ENCODE measurements at regions not wholly inside any gene's neighbourhood (a gene's known extent, or its start where the extent isn't known, plus 50 kb on each side); places are given as distances from the start of the nearest gene placed in this dataset.

DNA sequence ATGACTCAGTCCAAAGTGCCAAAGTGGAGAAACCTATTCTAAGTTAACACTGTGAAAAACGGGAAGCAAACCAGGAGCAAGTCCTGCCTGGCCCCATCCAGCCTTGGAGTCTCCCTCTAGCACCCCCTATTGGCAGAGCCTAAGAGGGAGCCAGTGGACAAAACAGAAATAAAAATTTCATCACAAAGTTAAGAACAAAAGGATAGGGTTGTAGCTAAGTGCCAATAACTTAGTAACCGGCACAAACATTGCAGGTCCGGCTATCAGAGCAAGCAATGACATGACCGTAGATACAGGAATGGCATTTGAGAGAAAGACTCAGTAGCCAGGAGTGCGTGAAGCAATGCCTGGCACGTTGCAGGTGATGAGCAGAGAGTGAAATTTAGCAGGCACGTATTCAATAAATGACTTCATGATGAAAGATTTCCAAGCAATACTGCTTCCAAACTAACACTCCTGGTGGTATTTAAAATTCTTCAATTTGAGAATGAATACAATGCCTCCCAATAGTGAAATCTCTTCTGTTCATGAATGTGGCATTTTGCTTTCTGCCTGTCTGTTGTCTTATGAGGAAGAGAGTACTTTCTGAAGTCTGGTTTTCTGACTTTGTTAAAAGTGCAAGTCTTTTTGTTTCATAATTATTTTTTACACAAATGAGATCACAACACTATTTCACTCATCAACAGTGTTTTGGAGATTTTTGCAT is 391.0 kb downstream of the OMA1 start:
- no peak overlapping the region for H3K27ac Mint-ChIP-seq
- H3K4me3 Mint-ChIP-seq, result no peak overlapping the region
- H3K9me3 Mint-ChIP-seq, result no peaks in the 10 kb centered on the region
- no peaks in the 10 kb centered on the region for H3K36me3 Mint-ChIP-seq (ENCODE audit: low read depth)
- no peak for DNase-seq
- no peaks in the 10 kb centered on the region for H3K4me1 Mint-ChIP-seq
- H3K27me3 Mint-ChIP-seq, result no peaks in the 10 kb centered on the region
- no peak for ATAC-seq

- H3K9me3 Mint-ChIP-seq, result no peaks in the 10 kb centered on the region
- H3K27me3 Mint-ChIP-seq, result no peaks in the 10 kb centered on the region
- ATAC-seq, result no peak
- no peaks in the 10 kb centered on the region for H3K36me3 Mint-ChIP-seq (ENCODE audit: low read depth)
- no peaks in the 10 kb centered on the region for H3K4me1 Mint-ChIP-seq
- no peak for DNase-seq
- H3K27ac Mint-ChIP-seq, result no peak overlapping the region
- no peak overlapping the region for H3K4me3 Mint-ChIP-seq
Observed at GRCh38 chr1:58154256-58154655, 392.3 kb downstream of the OMA1 start.

- Mint-ChIP-seq H3K4me3 (no peak overlapping the region), H3K27ac (no peak overlapping the region), H3K36me3 (ENCODE audit: low read depth) (no peaks in the 10 kb centered on the region), H3K27me3 (peaks cover 4% of the 10 kb centered on the region), H3K9me3 (peaks cover 5% of the 10 kb centered on the region), H3K4me1 (no peaks in the 10 kb centered on the region)
- no peak for DNase-seq
- no peak for ATAC-seq
Observed at GRCh38 chr1:58152697-58153096, 393.8 kb downstream of the OMA1 start.

- no peak for ATAC-seq
- DNase-seq, result no peak
- Mint-ChIP-seq H3K4me3 (no peak overlapping the region), H3K9me3 (peaks cover 5% of the 10 kb centered on the region), H3K27me3 (peaks cover 4% of the 10 kb centered on the region), H3K36me3 (ENCODE audit: low read depth) (no peaks in the 10 kb centered on the region), H3K4me1 (no peaks in the 10 kb centered on the region), H3K27ac (no peak overlapping the region)
Observed at GRCh38 chr1:58149271-58149812, 397.2 kb downstream of the OMA1 start.

DNA sequence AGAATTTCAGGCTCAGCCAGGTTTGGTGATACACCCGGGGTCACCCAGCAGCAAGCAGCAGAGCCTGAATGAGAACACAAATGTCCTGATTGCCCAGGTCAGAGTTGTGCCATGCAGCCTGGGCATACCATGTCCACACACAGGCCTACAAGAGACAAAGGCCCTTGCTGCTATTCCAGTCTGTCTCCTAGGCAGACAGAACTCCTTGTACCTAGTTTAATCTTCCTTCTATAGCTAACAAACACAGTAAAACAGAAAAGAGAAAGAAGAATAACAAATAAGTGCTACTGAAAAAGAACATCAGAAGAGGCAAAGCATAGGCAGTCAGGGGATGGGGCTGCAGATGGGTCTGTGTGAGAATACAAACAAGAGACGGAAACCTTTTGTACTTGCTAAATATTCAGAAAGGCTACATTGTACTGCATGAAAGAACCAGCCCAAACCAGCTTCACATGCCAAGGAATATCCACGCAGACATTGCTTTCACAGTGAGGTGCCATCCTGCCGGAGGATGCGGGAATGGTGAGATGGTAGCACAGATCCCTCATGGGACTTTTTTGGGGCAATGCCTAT is 401.7 kb downstream of the OMA1 start:
- H3K36me3 Mint-ChIP-seq (ENCODE audit: low read depth), result no peaks in the 10 kb centered on the region
- peaks cover 4% of the 10 kb centered on the region for H3K27me3 Mint-ChIP-seq
- H3K4me1 Mint-ChIP-seq, result no peaks in the 10 kb centered on the region
- no peak overlapping the region for H3K27ac Mint-ChIP-seq
- no peak overlapping the region for H3K4me3 Mint-ChIP-seq
- H3K9me3 Mint-ChIP-seq, result peaks cover 5% of the 10 kb centered on the region
- no peak for DNase-seq
- ATAC-seq, result no peak

GRCh38 chr1:58143972-58144697 is 402.4 kb downstream of the OMA1 start:
- ATAC-seq (no peak), DNase-seq (no peak)
- H3K4me3 Mint-ChIP-seq, result no peak overlapping the region
- H3K9me3 Mint-ChIP-seq, result peaks cover 5% of the 10 kb centered on the region
- no peak overlapping the region for H3K27ac Mint-ChIP-seq
- no peaks in the 10 kb centered on the region for H3K36me3 Mint-ChIP-seq (ENCODE audit: low read depth)
- H3K27me3 Mint-ChIP-seq, result peaks cover 4% of the 10 kb centered on the region
- H3K4me1 Mint-ChIP-seq, result no peaks in the 10 kb centered on the region

DNA sequence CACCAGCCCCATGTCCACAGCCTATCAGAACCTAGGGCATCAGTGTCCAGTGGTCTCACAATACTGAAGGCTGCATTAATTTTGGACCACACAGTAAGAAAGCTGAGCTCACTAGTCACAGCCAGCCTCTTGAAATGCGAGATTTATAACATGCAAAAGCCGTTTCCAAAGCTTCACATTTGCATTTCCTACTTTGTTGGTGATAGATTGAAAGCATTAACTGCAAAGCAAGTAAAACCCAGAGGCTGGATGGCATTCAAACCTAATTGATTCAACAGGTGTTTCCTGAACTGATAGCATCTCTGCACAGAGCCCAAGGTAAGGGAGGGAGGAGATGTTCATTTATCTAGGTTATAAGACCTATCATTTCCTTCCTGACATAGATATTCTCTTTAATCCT is 410.1 kb downstream of the OMA1 start:
- no peaks in the 10 kb centered on the region for H3K36me3 Mint-ChIP-seq (ENCODE audit: low read depth)
- no peak for DNase-seq
- no peak overlapping the region for H3K4me3 Mint-ChIP-seq
- H3K27ac Mint-ChIP-seq, result no peak overlapping the region
- ATAC-seq, result no peak
- peaks cover 3% of the 10 kb centered on the region for H3K27me3 Mint-ChIP-seq
- H3K9me3 Mint-ChIP-seq, result peaks cover 22% of the 10 kb centered on the region
- H3K4me1 Mint-ChIP-seq, result no peaks in the 10 kb centered on the region

DNA sequence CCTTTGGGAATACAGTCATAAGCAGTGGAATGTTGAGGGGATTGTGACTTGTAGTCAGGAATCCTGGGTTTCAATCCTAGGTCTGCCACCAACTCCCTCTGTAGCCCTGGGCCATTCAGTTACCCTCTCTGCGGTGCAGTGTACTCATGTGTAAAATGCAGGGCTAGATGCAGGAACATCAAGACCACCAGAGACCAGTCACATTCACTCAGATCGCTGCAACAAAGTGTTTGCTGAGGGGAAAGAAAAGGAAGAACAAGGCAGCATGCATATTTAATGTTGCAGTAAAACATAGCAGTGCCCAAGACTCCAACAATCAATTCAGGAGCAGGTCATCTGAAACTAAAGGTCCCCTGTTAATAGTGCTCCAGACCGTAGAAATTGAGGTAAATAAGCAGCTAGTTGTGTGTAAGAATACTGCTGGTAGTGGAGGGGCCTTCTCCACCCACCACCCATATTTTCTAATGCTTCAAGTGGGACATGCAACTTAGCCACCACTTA is 410.7 kb downstream of the OMA1 start:
- ATAC-seq (no peak), DNase-seq (no peak)
- Mint-ChIP-seq H3K9me3 (peaks cover 22% of the 10 kb centered on the region), H3K4me3 (no peak overlapping the region), H3K27me3 (peaks cover 3% of the 10 kb centered on the region), H3K36me3 (ENCODE audit: low read depth) (no peaks in the 10 kb centered on the region), H3K27ac (no peak overlapping the region), H3K4me1 (no peaks in the 10 kb centered on the region)

GRCh38 chr1:58133562-58133961 is 413.0 kb downstream of the OMA1 start:
- H3K4me3 Mint-ChIP-seq, result no peak overlapping the region
- H3K27ac Mint-ChIP-seq, result no peak overlapping the region
- H3K4me1 Mint-ChIP-seq, result no peaks in the 10 kb centered on the region
- ATAC-seq (no peak), DNase-seq (no peak)
- peaks cover 21% of the 10 kb centered on the region for H3K9me3 Mint-ChIP-seq
- H3K27me3 Mint-ChIP-seq, result peaks cover 3% of the 10 kb centered on the region
- H3K36me3 Mint-ChIP-seq (ENCODE audit: low read depth), result no peaks in the 10 kb centered on the region

- no peak overlapping the region for H3K27ac Mint-ChIP-seq
- ATAC-seq (no peak), DNase-seq (no peak)
- H3K27me3 Mint-ChIP-seq, result no peaks in the 10 kb centered on the region
- no peaks in the 10 kb centered on the region for H3K9me3 Mint-ChIP-seq
- no peaks in the 10 kb centered on the region for H3K36me3 Mint-ChIP-seq (ENCODE audit: low read depth)
- no peak overlapping the region for H3K4me3 Mint-ChIP-seq
- no peaks in the 10 kb centered on the region for H3K4me1 Mint-ChIP-seq
Observed at GRCh38 chr1:58123051-58123450, 423.5 kb downstream of the OMA1 start.

- DNase-seq (no peak), ATAC-seq (no peak)
- H3K4me3 Mint-ChIP-seq, result no peak overlapping the region
- H3K9me3 Mint-ChIP-seq, result no peaks in the 10 kb centered on the region
- H3K27ac Mint-ChIP-seq, result no peak overlapping the region
- H3K27me3 Mint-ChIP-seq, result no peaks in the 10 kb centered on the region
- H3K4me1 Mint-ChIP-seq, result no peaks in the 10 kb centered on the region
- H3K36me3 Mint-ChIP-seq (ENCODE audit: low read depth), result no peaks in the 10 kb centered on the region
Observed at GRCh38 chr1:58119971-58120370, 426.6 kb downstream of the OMA1 start.

- no peaks in the 10 kb centered on the region for H3K4me1 Mint-ChIP-seq
- no peak overlapping the region for H3K4me3 Mint-ChIP-seq
- H3K9me3 Mint-ChIP-seq, result peaks cover 8% of the 10 kb centered on the region
- DNase-seq (no peak), ATAC-seq (no peak)
- no peaks in the 10 kb centered on the region for H3K27me3 Mint-ChIP-seq
- H3K36me3 Mint-ChIP-seq (ENCODE audit: low read depth), result no peaks in the 10 kb centered on the region
- H3K27ac Mint-ChIP-seq, result no peak overlapping the region
Observed at GRCh38 chr1:58116284-58116683, 430.2 kb downstream of the OMA1 start.

GRCh38 chr1:58109646-58110200 is 436.8 kb downstream of the OMA1 start:
- Mint-ChIP-seq H3K27ac (no peak overlapping the region), H3K4me1 (no peaks in the 10 kb centered on the region), H3K27me3 (peaks cover 2% of the 10 kb centered on the region), H3K36me3 (ENCODE audit: low read depth) (no peaks in the 10 kb centered on the region), H3K4me3 (no peak overlapping the region), H3K9me3 (peaks cover 7% of the 10 kb centered on the region)
- DNase-seq (no peak), ATAC-seq (no peak)

- Mint-ChIP-seq H3K9me3 (no peaks in the 10 kb centered on the region), H3K27ac (no peak overlapping the region), H3K36me3 (ENCODE audit: low read depth) (no peaks in the 10 kb centered on the region), H3K4me3 (no peak overlapping the region), H3K27me3 (peaks cover 2% of the 10 kb centered on the region), H3K4me1 (no peaks in the 10 kb centered on the region)
- DNase-seq, result no peak
- no peak for ATAC-seq
Observed at GRCh38 chr1:58108783-58109182, 437.7 kb downstream of the OMA1 start.

DNA sequence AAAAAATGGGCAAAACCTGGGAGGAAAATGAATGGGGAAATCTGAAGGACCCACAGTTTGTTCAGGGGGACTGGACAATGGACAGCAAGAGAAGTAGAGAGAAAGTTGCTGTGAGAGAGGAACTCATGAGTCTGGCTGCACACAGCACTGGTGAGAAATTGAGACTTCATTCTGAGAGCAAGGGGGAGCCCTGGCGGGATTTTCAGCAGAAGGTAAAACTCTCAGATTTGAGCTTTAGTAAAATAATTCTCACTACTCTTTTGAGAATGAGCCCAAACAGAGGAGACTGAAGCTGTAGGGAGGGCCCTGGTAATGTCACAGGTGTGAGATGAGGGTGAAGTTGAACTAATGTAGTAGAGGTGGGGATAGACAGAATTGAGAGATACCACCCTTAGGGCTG is 438.6 kb downstream of the OMA1 start:
- no peak for ATAC-seq
- Mint-ChIP-seq H3K36me3 (ENCODE audit: low read depth) (no peaks in the 10 kb centered on the region), H3K27ac (no peak overlapping the region), H3K9me3 (no peaks in the 10 kb centered on the region), H3K27me3 (peaks cover 2% of the 10 kb centered on the region), H3K4me1 (no peaks in the 10 kb centered on the region), H3K4me3 (no peak overlapping the region)
- no peak for DNase-seq

Data from activated naive CD8-positive, alpha-beta T cell treated with anti-CD3 and anti-CD28 coated beads, Interleukin-2, amount 50 U/mL, for 24 hours (primary cell).